ENCODE measurements at regions not wholly inside any gene's neighbourhood (a gene's known extent, or its start where the extent isn't known, plus 50 kb on each side); places are given as distances from the start of the nearest gene placed in this dataset.

DNA sequence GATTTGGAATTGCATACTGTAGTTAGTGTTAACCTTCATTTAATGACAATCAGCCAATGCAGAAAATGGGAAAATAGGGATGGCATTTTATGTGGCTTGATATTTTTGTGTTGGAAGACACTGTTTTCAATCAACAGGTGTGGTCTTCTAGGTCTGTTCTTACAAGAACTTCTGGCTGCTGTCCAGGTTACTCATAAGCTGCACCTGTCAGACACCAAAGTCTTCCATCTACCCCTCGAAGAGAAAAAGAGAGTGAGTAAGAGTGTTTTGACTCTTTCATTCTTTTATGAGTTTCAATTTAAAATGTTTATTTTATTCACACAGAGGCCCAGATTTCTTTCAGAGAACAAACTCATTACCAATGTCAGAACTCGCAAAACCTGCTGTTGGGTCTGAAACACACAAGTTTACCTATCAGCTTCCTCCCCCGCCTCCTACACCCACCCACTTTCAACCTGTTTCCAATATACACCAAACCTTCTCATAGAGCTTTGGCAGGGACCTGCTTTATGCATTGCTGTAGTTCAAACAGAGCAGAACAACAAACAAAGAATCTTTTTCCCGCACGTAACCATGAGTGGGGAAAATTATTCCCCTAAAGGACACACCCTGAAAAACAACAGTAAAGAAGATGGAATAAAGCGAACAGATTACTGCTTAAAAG, 767.7 kb upstream of the ALCAM start:
- DNase-seq, result no peak

DNA sequence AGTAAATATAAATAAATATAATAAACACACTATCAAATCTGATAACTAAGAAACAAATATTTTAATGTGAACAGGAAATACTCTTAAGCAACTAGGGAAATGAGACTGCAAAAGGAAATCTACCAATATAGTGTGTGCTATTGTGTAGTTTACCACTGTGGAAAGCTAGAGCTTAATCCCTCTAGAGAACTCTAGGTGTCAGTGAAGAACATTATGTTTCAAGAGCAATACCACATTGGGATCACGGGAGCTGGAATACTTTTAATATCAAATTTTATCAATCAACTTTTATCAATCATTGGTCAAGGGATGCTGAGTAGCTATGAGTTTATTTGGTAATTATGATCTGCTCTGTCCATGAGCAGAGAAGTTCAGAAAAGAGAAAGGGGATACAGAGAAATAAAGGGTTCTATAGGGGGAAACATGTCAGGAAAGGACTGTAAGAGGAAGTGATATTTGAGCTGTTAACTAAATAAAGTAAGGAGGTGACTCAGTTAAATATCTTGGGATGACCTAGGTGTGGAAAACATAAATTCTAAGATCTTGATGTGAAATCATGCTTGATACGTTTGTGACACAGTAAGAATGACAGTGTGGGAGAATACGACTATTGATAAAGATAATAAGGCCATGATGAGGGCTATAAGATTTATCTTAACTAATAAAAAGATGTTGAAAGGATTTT, 762.2 kb upstream of the ALCAM start:
- DNase-seq, result no peak

DNA sequence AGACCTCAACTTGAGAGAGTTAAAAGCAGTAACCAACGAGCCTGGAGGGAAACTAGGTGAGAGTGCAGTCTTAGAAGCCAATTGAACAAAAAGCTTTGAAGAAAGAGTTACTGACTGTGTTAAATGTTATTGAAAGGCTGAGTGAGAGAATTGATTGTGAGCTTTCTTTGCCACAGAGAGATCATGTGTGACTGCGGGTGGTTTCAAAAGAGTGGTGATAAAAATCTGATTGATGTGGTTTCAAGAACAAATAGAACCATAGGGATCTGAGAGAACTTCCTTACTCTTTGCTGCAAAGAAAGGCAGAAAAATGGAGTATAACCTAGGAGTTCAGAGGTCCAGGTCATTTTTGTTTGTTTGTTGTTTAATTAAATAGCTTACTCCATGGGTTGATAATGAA, 759.9 kb upstream of the ALCAM start:
- no peak for DNase-seq

DNA sequence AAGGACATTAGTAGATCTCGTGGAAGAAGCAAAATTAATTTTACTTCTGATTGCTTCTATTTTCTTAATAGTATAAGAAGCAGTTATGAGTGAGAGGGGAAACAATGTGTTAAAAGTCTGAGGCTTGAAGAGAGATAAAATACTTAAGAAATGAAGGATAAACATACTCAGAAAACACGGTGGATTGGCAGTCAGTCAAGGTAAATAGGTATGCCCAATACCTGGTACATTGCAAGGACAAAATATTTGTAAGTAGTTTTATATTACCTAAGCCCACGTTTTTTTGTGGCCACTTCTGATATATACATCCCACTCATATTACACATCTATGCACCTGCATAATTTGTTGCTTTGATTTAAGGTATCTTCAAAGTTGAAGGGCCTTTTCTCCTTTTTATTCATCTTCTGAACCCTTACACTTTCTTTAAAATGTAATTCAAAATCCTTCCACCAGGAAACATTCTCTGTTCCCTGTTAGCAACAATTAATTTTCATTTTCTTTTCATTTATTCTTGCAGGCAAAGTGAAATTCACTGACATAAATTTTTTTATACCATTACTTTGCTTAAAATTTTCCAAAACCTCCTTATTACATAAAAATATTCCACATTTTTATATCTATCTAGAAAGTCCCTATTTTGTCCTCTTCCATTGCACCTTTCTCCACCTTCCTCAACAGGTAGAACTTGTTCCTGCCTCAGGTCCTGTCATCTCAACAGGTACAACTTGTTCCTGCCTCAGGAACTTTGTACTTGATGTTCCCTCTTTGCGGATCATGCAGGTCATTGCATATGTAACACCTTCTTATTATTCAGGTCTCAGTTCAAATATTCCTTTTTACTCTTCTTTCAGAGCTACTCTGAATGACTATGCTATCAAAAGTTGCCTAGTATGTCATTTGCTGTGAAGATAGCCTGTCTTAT, 755.7 kb upstream of the ALCAM start:
- no peak for DNase-seq

DNA sequence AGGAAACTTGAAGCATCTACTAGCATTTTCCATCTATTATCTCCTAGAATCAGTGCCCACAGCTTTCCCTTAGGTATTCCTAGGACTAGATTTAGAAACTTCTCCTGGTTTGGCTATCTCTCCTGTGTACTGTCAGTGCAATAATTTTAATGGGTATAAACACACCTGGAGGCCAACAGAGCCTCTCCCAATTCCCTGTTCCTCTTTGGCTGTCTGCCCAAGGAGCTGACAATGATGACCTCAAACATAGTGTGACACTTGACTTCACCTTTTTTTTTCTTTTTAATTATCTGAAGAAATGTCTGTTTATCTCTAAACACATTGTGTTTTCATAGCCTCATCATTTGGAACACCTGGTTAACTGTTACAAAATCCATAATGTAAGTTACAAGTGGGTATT, 754.5 kb upstream of the ALCAM start:
- DNase-seq, result no peak

DNA sequence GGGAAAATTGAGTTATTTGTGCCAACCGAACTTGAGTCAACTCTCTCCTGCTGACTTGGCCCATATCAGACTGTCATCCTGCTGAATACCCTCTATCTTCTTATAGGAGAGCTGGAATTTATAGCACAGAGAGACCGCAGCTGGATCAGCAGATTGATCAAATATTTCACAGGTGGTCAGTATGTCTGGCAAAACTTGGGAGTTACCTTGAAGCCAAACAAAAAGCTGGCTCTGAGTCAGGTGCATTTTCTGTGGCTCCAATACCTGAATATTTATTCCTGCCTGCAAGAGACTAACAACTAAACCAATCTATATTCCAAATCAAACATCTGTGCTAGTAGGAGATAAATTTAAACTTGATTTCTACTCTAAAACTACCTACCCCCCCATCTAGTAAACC, 752.1 kb upstream of the ALCAM start:
- no peak for DNase-seq

DNA sequence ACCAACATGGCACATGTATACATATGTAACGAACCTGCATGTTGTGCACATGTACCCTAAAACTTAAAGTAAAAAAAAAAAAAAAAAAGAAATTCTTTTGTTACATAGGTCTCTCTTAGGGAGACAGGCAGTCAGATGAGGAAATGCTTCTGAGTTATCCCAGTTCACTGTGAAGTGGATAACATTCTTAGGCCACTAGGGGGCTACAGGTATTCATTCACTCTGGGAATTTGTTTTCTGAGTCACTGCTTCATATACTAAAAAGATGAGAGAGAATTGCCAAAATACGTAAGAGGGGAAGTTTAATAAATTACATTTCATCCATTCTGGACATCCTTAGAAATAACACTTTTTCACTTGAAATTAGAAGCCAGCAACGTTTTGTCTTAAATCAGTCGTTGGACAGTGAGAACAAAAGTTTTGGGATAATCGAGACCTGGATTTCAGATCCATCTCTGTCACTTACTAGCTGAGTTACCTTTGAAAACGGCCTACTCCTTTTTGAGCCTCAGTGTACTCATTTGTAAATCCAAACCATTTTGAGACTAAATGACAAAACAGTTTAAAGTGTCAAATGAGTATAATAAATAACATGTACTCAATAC, 738.4 kb upstream of the ALCAM start:
- no peak for DNase-seq

DNA sequence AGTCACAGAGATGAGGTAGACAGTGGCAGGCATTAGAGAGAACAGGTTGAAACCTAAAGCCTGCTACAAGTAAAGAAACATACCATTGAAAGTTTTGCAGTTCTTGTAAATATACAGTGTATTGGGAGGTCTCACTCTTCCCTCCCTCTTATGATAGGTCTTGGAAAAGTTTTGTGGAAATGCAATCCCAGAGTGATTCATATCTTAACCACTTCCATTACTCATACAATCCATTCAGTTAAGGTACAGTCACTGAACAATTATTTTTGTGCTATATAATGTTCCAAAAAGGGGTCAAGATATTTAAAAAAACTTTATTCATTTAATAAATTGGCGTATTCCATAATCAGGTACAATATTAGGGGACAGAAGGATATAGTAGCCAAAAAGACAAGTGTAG, 737.7 kb upstream of the ALCAM start:
- DNase-seq, result no peak

DNA sequence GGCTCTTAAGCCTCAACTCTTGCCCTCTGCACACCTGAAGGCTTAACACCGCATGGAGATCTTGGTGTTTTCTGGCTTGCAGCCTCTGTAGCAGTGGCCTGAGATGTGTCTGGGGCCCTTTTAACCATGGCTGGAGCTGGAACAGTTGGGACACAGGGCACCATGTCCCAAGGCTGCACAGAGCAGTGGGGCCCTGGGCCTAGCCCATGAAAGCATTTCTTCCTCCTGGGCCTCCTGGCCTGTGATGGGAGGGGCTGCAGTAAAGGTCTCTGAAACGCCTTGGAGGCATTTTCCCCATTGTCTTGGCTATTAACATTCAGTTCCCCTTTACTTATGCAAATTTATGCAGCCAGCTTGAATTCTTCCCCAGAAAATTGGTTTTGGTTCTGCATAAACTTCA, 735.5 kb upstream of the ALCAM start:
- no peak for DNase-seq

DNA sequence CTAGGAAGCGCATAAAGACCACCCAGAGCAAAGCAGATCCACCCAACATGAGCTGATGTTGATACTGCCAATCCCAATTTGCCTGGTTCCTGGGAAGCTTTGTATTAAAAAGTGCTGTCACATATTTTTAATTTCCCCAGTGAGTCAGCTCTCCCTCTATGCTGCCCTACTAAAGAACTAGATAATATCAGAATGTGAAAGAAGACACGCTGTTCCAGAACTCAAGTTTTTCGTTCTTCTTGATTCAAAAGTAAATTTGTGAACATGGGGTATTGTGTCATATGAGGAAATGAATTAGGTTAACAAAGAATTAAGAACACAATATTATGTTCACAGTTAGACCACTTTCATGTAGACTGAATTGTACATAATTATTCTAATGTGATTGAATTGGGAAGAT, 734.2 kb upstream of the ALCAM start:
- DNase-seq, result no peak

DNA sequence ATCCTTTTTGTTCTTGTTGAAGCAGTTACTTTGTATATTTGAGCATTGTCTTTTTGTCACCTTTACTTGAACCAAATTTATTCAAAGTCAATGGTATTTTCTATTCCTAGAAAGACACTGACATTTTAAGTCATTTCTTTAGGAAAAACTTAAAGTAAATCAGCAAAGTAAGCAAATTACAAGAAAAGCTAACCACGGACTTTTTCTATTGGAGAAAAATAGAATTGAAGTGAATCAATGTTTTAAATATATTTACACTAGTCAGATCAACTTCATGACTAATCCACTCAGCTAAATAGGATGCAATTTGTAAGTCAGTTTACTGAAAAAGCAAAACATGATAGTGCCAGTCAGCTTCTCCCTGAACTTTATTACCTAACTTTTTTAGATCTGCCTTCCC, 733.8 kb upstream of the ALCAM start:
- DNase-seq, result no peak

DNA sequence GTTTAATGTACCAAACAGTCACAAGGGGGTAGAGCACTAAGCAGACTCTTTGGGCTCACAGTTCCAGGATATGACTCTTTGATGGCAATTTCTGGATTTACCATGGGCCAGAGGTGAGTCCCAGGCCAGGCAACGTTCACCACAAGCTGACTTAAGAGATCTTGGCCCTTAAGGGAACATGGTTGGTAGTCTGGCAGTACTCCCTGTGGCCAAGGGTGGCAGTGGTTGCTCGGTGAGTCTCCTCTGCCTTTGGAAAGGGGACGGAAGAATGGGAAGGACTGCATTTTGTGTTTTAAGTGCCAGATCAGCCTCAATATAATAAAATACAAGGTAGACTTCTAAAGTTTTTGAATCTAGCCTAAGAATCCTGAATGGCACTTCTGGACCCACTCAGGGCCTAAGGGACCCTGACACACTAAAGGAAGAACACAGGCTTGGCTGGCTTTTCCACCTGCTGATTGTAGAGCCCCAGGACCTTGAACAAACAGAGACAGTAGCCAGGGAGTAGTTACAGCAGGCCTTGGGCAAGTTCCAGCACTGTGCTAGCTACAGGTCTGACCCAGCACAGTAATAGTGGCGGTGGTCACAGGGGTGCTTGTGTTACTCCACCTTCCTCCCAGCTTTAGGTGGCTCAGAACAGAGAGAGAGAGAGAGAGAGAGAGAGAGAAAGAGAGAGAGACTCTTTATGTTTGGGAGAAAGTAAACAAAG, 730.7 kb upstream of the ALCAM start:
- DNase-seq, result no peak

DNA sequence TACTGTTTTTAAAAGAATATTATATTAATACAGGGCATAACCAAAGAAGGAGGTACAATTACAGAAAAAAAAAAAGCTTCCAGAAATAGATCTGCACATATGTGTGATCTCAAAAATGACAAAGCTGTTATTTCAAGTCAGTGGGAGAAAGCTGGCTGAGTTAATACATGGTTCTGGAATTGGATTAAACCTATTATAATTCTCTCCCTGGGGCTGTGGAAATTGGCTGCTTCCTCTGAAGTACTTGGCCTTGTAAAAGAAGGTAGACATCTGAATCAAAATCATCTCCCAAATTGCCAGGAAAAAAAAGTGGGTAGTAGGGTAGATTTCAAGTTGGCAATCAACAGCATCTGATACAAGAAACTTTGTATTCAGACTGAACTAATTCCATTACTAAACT, 723.9 kb upstream of the ALCAM start:
- no peak for DNase-seq

DNA sequence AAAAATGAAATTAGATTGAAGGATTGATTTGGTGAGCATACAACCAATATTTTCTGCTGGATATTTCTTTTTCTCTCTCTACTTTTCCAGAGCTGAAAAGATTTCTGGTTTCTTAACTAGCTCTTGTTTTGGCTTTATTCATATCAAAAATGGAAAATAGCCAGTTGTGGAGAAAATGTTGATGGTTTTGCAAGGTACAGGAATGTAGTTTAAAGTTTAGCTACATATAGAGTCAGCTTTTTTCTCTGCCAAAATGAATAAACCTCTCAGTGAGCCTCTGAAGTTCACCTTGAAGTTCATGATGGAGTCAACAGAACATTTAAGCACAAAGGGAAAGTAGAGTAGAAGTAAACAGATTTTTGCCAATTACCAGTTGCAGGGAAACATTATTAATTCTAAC, 720.5 kb upstream of the ALCAM start:
- DNase-seq, result no peak

DNA sequence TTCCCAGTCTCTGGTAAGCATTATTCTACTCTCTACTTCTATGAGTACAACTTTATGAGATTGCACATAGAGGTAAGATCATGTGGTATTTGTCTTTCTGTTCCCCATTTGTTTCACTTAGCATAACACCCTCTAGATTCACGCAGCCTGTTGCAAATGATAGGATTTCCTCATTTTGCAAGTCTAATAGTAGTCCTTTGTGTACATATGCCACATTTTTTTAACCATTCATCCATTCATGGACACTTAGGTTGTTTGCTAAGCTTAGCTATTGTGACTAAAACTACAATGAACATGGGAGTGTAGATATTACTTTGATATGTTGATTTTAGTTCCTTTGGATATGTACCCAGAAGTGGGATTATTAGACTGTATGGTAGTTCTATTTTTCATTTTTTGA, 717.9 kb upstream of the ALCAM start:
- no peak for DNase-seq

DNA sequence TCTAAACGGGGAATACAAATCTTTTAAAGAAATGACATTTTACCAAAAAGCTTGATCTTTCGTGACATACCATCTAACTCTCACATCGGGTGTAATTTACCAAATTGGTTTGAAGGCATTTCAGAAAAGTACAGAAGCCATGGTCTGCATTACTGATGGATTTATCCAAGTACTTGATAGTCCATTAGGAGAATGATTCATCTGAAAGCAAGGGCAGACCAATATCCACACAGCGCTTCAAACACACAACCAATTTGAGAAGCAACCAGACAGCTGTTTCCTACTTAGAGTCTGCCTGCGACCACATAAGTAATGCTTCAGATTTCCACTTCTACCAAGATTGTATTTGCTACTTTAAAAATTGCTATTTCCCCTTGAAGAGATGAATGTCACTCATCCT, 697.6 kb upstream of the ALCAM start:
- DNase-seq, result no peak

DNA sequence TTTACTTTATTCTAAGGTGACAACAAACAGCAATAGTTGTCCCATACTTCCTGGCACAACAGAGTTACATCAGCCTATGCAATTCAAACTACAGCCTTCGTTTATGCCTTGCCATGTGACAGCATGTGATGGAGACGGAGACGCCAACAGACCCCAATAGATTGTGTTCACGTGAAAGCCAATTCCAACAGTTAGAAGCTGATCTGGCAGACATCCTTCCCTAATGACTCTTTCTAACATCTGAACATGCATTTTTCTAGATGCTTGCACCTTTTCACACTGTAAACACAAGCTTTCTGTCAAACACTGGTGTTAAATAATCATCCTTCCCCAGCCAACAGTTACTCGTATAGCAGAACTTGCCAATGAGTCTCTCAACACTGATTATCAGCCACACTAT, 694.4 kb upstream of the ALCAM start:
- DNase-seq, result no peak

DNA sequence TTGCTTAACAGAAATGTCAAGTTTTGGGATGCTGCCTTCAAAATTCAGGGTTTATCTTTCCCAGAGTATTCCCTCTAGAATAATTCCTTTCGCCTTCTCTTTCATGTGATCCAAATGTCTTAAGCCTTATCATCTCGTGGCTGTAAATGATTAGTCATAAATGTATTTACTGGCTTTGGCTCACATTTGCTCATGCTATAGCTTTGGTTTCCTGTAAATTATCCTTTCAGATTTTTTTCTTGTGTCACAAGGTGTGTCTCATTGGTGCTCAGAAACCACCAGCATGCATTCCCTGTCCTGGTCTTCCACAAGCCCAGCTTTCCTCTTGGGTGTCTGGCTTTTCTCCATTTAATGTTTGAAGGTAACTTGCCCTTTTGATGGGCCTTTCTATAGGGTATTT, 692.7 kb upstream of the ALCAM start:
- no peak for DNase-seq

DNA sequence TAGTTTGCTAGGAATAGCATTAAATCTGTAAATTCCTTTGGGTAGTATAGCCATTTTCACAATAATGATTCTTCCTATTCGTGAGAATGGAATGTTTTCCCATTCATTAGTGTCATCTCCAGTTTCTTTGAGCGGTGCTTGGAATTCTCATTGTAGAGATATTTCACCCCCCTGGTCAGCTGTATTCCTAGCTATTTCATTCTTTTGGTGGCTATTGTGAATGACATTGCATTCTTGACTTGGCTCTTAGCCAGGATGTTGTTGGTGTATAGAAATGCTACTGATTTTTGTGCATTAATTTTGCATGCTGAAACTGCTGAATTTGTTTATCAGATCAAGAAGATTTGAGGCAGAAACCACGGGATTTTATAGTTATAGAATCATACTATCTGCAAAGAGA, 690.5 kb upstream of the ALCAM start:
- DNase-seq, result no peak

DNA sequence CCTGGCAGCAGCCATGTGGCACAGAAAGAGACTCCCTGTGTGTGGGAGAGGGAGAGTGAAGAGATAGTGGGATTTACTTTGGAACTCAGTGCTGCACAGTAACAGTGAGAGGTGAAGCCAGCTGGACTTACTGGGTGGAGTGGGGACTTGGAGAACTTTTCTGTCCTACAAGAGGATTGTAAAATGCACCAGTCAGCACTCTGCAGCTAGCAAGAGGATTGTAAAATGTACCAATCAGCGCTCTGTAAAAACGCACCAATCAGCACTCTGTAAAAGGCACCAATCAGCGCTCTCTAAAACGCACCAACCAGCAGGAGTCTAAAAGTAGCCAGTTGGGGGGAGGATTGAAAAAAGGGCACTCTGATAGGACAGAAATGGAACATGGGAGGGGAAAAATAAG, 688.8 kb upstream of the ALCAM start:
- no peak for DNase-seq

DNA sequence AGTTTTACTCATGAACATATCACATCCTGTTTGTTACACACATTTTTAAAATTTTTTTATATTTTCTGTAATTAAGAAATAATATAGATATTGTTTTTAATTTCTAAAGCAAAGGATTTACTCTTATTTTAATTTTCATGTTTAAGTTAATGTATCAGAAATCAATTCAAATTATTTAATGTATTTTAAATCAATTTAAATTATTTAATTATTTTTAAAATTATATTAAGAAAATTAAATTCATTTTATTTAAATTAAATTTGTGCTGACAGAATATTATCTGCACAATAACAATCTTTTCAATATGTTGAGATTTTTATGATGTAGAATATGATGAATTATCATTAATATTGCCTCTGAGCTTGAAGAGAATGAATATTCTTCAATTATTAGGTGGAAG, 681.2 kb upstream of the ALCAM start:
- no peak for DNase-seq

DNA sequence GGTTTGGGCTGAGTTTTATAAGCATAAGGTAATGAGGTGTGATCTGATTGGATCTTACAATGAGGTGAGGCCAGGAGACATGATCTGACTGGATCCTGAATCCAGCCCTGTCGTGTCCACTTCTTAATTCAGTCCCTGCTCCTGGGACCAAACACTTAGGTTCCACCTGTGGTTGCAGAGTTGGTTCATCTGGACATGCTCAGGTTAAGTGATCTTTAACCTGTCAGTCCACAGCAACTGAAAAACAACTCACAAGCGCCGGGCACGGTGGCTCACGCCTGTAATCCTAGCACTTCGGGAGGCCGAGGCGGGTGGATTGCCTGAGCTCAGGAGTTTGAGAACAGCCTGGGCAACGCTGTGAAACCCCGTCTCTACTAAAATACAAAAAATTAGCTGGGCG, 679.3 kb upstream of the ALCAM start:
- no peak for DNase-seq

DNA sequence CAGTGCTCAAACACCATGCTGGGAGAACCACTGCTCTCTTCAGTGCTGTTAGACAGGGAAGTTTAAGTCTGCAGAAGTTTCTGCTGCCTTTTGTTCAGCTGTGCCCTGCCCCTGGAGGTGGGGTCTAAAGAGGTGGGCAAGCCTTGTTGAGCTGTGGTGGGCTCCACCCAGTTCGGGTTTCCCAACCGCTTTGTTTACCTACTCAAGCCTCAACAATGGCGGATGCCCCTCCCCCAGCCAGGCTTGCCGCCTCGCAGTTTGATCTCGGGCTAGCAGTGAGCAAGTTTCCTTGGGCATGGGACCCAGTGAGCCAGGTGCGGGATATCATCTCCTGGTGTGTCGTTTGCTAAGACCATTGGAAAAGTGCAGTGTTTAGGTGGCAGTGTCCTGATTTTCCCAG, 670.2 kb upstream of the ALCAM start:
- no peak for DNase-seq

Measured in stimulated activated CD4-positive, alpha-beta T cell treated with anti-CD3 and anti-CD28 coated beads, Interleukin-1b, Interleukin-23, amount 100 ng/mL, for 48 hours (primary cell).